ENCODE measurements at regions not wholly inside any gene's neighbourhood (a gene's known extent, or its start where the extent isn't known, plus 50 kb on each side); places are given as distances from the start of the nearest gene placed in this dataset.

GRCh38 chr14:104421401-104421821, 158.2 kb upstream of the C14orf180 start:
- FAIRE-seq (no peak), DNase-seq (ENCODE audit: insufficient read length, low spot score) (no peak)

- no peak for DNase-seq (ENCODE audit: insufficient read length, low spot score)
- no peak for FAIRE-seq
Observed at GRCh38 chr14:104421892-104422828, 157.4 kb upstream of the C14orf180 start.

GRCh38 chr14:104422837-104423681, 156.5 kb upstream of the C14orf180 start:
- FAIRE-seq (no peak), DNase-seq (ENCODE audit: insufficient read length, low spot score) (no peak)

- FAIRE-seq = no peak
- no peak for DNase-seq (ENCODE audit: insufficient read length, low spot score)
Observed at GRCh38 chr14:104423701-104424405, 155.7 kb upstream of the C14orf180 start.

GRCh38 chr14:104424406-104425072, 155.0 kb upstream of the C14orf180 start:
- FAIRE-seq (no peak), DNase-seq (ENCODE audit: insufficient read length, low spot score) (no peak)

GRCh38 chr14:104425171-104425681, 154.3 kb upstream of the C14orf180 start:
- DNase-seq (ENCODE audit: insufficient read length, low spot score) (no peak), FAIRE-seq (no peak)

GRCh38 chr14:104425763-104426646, 153.6 kb upstream of the C14orf180 start:
- DNase-seq (ENCODE audit: insufficient read length, low spot score) (no peak), FAIRE-seq (no peak)

GRCh38 chr14:104427131-104427851, 152.3 kb upstream of the C14orf180 start:
- DNase-seq (ENCODE audit: insufficient read length, low spot score) (no peak), FAIRE-seq (no peak)

GRCh38 chr14:104428333-104428851, 151.2 kb upstream of the C14orf180 start:
- FAIRE-seq (no peak), DNase-seq (ENCODE audit: insufficient read length, low spot score) (no peak)

- FAIRE-seq (no peak), DNase-seq (ENCODE audit: insufficient read length, low spot score) (no peak)
Observed at GRCh38 chr14:104428860-104429259, 150.7 kb upstream of the C14orf180 start.

GRCh38 chr14:104429291-104429861, 150.2 kb upstream of the C14orf180 start:
- DNase-seq (ENCODE audit: insufficient read length, low spot score) (no peak), FAIRE-seq (no peak)

- FAIRE-seq = no peak
Observed at GRCh38 chr14:104431351-104431928, 148.1 kb upstream of the C14orf180 start.

GRCh38 chr14:104431929-104432541, 147.5 kb upstream of the C14orf180 start:
- FAIRE-seq = no peak
- DNase-seq (ENCODE audit: insufficient read length, low spot score) = no peak

More at GRCh38 chr14:104431351-104431928, 148.1 kb upstream of the C14orf180 start:
- DNase-seq (ENCODE audit: insufficient read length, low spot score) = no peak

- DNase-seq (ENCODE audit: insufficient read length, low spot score) (no peak), FAIRE-seq (no peak)
Observed at GRCh38 chr14:104432611-104433231, 146.8 kb upstream of the C14orf180 start.

GRCh38 chr14:104433401-104434213, 146.0 kb upstream of the C14orf180 start:
- FAIRE-seq (no peak), DNase-seq (ENCODE audit: insufficient read length, low spot score) (no peak)

Data from HTR-8/SVneo (cell line).